Stimulated activated CD8-positive, alpha-beta memory T cell treated with anti-CD3 and anti-CD28 coated beads, Interleukin-7, amount 100 ng/mL, for 48 hours (primary cell): ENCODE measurements at regions not wholly inside any gene's neighbourhood (a gene's known extent, or its start where the extent isn't known, plus 50 kb on each side); places are given as distances from the start of the nearest gene placed in this dataset.

Experiments
- DNase-seq, 2 donors: peaks; one replicate each; pipeline ENCODE4 v3.0.0-alpha.2; 2020; ENCODE audit warnings: low read depth in 1 of 2; ENCODE audit errors: extremely low read depth in 1 of 2

DNA sequence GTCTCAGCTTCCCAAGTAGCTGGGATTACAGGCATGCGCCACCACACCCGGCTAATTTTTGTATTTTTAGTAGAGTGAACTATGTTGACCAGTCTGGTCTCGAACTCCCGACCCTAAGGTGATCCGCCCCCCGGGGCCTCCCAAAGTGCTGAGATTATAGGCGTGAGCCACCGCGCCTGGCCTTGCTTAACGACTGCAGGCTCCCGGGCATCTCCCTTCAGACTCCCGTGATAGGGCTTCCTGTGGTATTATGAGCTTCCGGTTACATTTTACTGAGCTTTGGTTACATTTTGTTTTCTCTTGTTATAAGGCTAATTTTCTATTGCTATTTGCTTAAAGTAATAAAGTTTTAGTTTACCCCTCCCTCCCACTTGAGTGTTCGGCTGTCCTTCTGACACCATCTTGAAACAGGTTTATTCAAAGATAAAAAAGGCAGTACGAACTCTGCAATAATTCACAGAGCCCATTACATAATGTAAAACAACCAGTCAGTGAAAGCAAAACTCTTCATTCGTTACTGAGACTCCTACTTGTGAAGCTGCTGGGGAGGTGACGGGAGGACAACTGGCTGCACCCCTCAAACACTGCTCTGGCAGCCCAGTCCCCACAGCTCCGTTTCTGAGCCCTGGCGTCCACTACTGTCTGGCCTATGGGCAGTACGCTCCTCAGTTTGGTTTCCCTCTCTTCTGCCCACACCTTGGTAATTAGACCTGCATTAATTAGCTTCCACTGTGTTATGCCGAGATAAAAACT lies 795.7 kb upstream of the SLIT2 start:
- DNase-seq = no peak

DNA sequence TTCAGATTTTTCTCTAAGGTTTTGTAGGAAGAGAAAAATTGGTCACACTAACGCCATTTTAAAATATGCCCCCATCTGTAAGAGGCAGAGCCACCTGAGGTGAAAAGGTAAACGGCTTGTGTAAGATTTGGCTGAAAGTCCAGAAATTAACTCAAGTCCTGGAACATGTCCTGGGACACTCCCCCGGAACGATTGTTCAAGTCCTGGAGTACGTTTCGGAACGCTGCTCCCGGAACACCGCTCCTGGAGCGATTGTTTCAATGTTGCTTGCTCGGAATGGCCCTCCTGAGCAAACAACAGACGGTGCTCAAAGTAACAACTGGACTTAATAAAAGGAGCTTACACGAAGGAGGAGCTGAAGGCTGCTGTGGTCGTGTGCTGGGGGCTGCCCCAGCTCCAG lies 796.5 kb upstream of the SLIT2 start:
- no peak for DNase-seq

DNA sequence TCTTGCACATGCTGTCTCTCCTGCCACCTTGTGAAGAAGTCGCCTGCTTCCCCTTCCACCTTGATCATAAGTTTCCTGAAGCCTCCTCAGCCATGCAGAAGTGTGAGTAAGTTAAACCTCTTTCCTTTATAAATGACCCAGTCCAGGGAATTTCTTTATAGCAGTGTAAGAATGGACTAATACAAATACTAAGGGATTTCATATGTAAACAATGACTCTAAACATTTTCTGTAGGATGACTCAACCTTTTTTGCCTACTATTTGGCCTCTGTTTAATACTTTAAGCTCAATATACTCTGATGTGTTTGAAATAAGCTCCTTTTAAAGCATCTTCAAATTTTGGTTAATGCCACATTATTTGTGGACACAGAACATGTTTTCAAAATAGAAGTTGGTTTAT lies 813.5 kb upstream of the SLIT2 start:
- no peak for DNase-seq

GRCh38 chr4:19437008-19437407 lies 814.7 kb upstream of the SLIT2 start:
- no peak for DNase-seq

- DNase-seq = no peak
Observed at GRCh38 chr4:19429684-19430083, 822.0 kb upstream of the SLIT2 start.

- DNase-seq = no peak
Observed at GRCh38 chr4:19425146-19425545, 826.6 kb upstream of the SLIT2 start.

GRCh38 chr4:19417256-19417655 lies 834.4 kb upstream of the SLIT2 start:
- DNase-seq = no peak

GRCh38 chr4:19416146-19416545 lies 835.6 kb upstream of the SLIT2 start:
- no peak for DNase-seq

DNA sequence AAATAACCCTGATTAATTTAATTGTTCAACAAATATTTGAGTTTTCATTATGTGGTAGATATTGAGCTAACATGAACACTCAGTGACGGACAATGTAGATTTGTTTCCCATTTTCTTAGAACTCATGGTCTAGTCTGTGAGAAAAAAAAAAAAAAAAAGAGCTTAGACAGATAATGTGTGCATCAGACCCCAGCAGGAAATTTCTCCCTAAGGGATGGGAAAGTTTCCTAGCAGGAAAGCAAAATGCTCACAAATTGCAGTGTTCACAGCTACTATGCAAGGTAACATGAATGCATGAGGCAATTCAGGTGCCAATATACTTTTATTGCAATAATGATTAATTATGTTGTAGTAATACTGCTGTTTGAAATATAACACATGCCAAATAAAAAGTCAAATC lies 843.2 kb upstream of the SLIT2 start:
- no peak for DNase-seq

DNA sequence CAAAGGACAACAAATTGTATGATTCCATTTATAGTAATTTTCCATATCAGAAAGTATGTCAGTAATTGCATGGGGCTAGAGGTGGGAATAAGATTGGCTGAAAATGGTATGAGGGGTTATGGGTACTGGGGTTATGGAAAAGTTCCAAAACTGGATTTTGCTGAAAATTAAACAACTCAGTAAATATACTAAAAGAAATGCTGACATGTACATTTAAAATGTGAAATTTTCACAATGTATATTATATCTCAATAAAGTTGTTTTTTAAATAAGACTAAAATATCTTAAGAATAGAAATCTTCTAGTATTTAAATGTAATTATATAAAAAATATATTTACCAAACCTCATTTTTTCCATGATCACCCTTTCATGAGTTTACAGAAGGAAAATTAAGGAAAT lies 844.9 kb upstream of the SLIT2 start:
- DNase-seq = no peak

- DNase-seq = no peak
Observed at GRCh38 chr4:19403786-19404370, 847.8 kb upstream of the SLIT2 start.

DNA sequence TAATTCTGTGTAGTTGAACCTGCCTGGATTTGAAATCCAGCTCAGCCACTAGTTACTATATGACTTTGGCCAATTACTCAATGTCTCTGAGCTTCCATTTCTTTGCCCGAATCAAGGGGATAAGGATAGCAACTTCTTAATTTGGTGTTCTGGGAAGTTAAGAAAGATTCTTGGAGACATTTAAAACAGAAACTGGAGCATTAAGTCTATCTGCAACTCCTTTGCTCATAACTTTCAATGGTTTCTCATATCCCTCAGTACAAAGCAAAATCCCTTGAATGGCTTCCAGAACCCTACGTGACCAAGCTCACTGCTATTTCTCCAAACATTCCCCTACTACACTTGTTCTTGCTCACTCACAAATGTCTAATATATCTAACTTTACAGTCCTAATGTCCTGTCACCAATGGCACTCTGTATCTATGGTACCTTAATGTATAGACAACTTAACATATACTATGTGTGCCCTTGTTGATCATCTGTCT lies 849.1 kb upstream of the SLIT2 start:
- no peak for DNase-seq

- no peak for DNase-seq
Observed at GRCh38 chr4:19401301-19402080, 850.2 kb upstream of the SLIT2 start.

DNA sequence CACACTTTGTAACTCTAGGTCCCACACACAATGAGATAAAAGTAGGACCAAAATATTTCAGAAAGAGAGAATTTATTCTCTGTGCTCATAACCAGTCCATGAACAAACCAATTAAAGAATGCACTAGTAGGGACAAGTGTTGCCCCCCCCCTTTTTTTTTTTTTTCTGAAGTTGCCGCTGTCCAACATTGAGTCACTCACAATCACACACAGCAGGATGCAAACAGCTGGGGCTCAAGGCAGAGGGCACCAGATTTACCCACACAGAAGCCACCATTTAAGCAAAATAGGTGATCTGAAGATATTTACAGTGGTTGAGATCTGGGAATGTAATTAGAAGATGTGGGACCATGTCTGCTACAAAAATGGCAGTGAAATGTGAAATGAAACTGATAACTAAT lies 850.9 kb upstream of the SLIT2 start:
- no peak for DNase-seq

DNA sequence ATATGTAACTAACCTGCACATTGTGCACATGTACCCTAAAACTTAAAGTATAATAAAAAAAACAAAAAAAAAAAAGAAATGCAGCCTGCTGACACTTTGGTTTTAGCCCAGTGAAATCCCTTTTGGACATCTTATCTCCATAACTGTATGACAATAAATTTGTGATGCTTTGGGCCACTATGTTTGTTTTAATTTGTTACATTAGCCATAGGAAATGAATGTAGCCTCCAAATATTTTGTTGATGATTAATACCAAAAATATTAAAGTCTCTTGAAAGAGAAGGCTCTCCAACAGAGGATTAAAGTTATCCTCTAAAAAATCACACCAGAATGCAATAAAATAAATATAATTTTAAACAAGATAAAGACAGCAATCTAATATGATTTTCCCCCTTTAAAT lies 852.7 kb upstream of the SLIT2 start:
- no peak for DNase-seq

- DNase-seq = no peak
Observed at GRCh38 chr4:19386786-19387185, 864.9 kb upstream of the SLIT2 start.

DNA sequence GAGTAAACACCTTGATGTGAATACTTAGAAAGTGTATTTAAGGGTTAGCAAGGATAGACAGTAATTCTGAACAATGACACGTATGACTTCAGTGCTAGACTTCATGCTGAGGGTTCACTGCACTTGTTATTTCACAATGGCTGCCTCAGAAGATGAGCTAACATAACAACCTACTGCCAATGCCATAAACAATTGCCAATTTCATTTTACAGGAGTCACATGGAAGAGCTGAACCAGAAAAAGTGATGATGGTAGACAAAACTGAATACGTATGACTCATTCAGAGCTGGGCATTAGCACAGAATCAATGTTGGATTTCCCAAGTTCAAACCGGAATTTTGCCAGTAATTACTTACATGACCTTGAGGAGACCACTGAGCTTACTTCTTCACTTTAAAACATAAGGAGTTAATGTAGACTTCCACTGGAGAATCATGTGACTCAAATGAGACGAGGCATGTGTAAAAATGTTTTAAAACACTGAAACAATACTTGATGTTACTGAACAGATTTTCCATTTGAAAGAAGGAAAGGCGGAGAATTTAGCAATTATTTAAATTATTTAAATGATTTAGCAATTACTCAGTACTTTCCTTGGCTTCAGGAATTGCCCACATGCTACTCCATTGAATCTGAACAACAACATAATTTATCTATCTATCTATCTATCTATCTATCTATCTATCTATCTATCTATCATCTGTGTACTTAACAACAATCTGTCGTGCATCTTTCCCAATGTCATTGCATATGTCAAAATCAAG lies 868.5 kb upstream of the SLIT2 start:
- no peak for DNase-seq

DNA sequence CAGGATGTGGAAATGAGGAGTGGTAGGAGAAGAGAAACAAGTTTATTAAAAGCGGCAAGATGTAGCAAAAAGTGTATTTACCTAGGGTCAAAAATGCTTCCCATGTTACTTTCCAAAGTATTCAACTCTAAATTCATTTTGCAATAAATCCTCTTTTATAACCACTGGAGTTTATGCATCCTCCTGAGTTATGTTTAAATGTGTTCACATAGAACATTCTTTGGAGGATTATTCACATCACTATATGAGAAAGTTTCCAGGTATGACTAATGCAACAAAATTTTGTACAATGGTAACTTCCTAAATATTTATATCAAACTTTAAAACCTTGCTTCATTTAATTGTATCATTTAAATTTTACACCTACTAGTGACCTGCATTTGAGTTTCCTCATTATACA lies 870.6 kb upstream of the SLIT2 start:
- DNase-seq = no peak

DNA sequence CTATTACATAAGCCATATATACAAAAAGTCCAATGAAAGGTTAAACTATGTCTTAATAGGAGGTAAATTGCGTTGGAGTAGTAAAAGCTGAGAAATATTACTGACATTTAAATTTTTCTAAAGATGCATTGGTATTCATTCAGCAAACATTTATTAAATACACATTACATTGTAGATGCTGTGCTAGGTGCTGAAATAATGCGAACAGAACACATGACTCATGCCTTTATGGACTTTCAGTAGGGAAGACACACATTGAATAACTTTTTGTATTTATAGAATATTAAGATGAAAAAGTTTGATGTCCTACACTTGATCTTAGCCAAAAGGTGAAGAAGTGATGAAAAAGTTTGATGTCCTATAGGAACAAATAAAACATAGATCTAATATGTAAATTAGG lies 871.1 kb upstream of the SLIT2 start:
- DNase-seq = no peak

- DNase-seq = no peak
Observed at GRCh38 chr4:19379191-19379708, 872.5 kb upstream of the SLIT2 start.

- DNase-seq = no peak
Observed at GRCh38 chr4:19375931-19376330, 875.8 kb upstream of the SLIT2 start.
